Small intestine (tissue), 7 donors: ENCODE measurements at regions not wholly inside any gene's neighbourhood (a gene's known extent, or its start where the extent isn't known, plus 50 kb on each side); places are given as distances from the start of the nearest gene placed in this dataset.

Source experiments
- DNase-seq, 2 donors: peaks; one replicate each; pipeline versions ENCODE4 v3.0.0 to v3.0.0-alpha.2; 2013
- FAIRE-seq: peaks from 2 replicates; lab custom pipeline; 2012; peaks lifted over from hg19 to GRCh38; lab: Jason Lieb, UNC
- H3K27ac ChIP-seq, 3 donors: one replicate each; pipeline ENCODE4 v1.5.1; 2013; ENCODE audit warnings: low read length in 2 of 3, mild to moderate bottlenecking in 2 of 3, control low read depth in 1 of 3, inconsistent platforms in 1 of 3, low read depth in 1 of 3, moderate library complexity in 1 of 3
- H3K27me3 ChIP-seq, 3 donors: one replicate each; pipeline ENCODE4 v1.6.1; 2013; ENCODE audit warnings: low read length in 3 of 3, inconsistent platforms in 1 of 3; ENCODE audit not compliant: control insufficient read depth in 3 of 3, insufficient read depth in 3 of 3
- H3K36me3 ChIP-seq, 3 donors: one replicate each; pipeline ENCODE4 v1.6.1; 2013; ENCODE audit warnings: low read length in 3 of 3, inconsistent platforms in 1 of 3, low read depth in 1 of 3, mild to moderate bottlenecking in 1 of 3, moderate library complexity in 1 of 3; ENCODE audit not compliant: control insufficient read depth in 3 of 3, insufficient read depth in 2 of 3
- H3K4me1 ChIP-seq, 3 donors: one replicate each; pipeline ENCODE4 v1.6.1; 2013; ENCODE audit warnings: low read length in 2 of 3, inconsistent platforms in 1 of 3, low read depth in 1 of 3, mild to moderate bottlenecking in 1 of 3, moderate library complexity in 1 of 3; ENCODE audit not compliant: control insufficient read depth in 3 of 3, insufficient read depth in 2 of 3
- H3K4me3 ChIP-seq, 3 donors: one replicate each; pipeline ENCODE4 v1.5.1; 2013; ENCODE audit warnings: low read length in 3 of 3, control low read depth in 1 of 3, inconsistent platforms in 1 of 3, low read depth in 1 of 3, mild to moderate bottlenecking in 1 of 3, moderate library complexity in 1 of 3
- H3K9me3 ChIP-seq, 2 donors: one replicate each; pipeline ENCODE4 v1.6.1; 2013; ENCODE audit warnings: low read depth in 1 of 2, low read length in 1 of 2; ENCODE audit not compliant: control insufficient read depth in 2 of 2, insufficient read depth in 1 of 2
- WGBS, 3 donors: extraction: QIAGEN DNeasy Blood & Tissue Kit; methylation state at CpG; one replicate each; pipeline ENCODE4 v1.1.7; 2013; 5-methylcytosine and 5-hydroxymethylcytosine counted together
- donor health status: healthy with polysubstance abuse.
- donor health status: control.
- donor health status: control.
- donor health status: Bipolar disorder and iron deficiency.
- donor health status: healthy.

GRCh38 chr20:22490287-22491193, 93.8 kb downstream of the FOXA2 start:
- Histone ChIP-seq H3K9me3 (no peaks in the 10 kb centered on the region), H3K27ac (peak overlapping the region in 2 of 3 donors; percentile 75 to 91), H3K4me3 (no peak overlapping the region), H3K36me3 (no peaks in the 10 kb centered on the region), H3K27me3 (peaks cover 0 to 7% (median 0%) of the 10 kb centered on the region in 3 donors), H3K4me1 (peaks cover 0 to 17% (median 3%) of the 10 kb centered on the region in 3 donors)
- WGBS, 3 donors, result 10 to 49% (median 32%) methylated on average over 23 of the region's 23 CpGs
- FAIRE-seq (no peak), DNase-seq (peak; percentile 90 to 92)

GRCh38 chr20:22489626-22490286, 94.6 kb downstream of the FOXA2 start:
- peak overlapping the region in 2 of 3 donors; percentile 75 to 91 for H3K27ac ChIP-seq
- FAIRE-seq, result no peak
- H3K4me1 ChIP-seq, result peaks cover 0 to 17% (median 3%) of the 10 kb centered on the region in 3 donors
- WGBS, 3 donors, result 13 to 43% (median 32%) methylated on average over 11 of the region's 11 CpGs
- DNase-seq, result peak in 1 of 2 donors; percentile 21
- H3K36me3 ChIP-seq, result no peaks in the 10 kb centered on the region
- no peak overlapping the region for H3K4me3 ChIP-seq
- H3K9me3 ChIP-seq, result no peaks in the 10 kb centered on the region
- H3K27me3 ChIP-seq, result peaks cover 0 to 9% (median 0%) of the 10 kb centered on the region in 3 donors

GRCh38 chr20:22480336-22480735, 104.0 kb downstream of the FOXA2 start:
- no peaks in the 10 kb centered on the region for H3K36me3 ChIP-seq
- no peaks in the 10 kb centered on the region for H3K4me1 ChIP-seq
- WGBS, 3 donors, result 69 to 81% (median 76%) methylated on average over 4 of the region's 4 CpGs
- H3K27me3 ChIP-seq, result peaks cover 0 to 39% (median 0%) of the 10 kb centered on the region in 3 donors
- no peak overlapping the region for H3K27ac ChIP-seq
- H3K4me3 ChIP-seq, result no peak overlapping the region
- no peak for FAIRE-seq
- no peak for DNase-seq
- H3K9me3 ChIP-seq, result no peaks in the 10 kb centered on the region

GRCh38 chr20:22475662-22476061, 108.7 kb downstream of the FOXA2 start:
- Histone ChIP-seq H3K36me3 (no peaks in the 10 kb centered on the region), H3K27ac (no peak overlapping the region), H3K9me3 (no peaks in the 10 kb centered on the region), H3K4me1 (no peaks in the 10 kb centered on the region), H3K4me3 (no peak overlapping the region), H3K27me3 (peaks cover 0 to 19% (median 0%) of the 10 kb centered on the region in 3 donors)
- 54 to 83% (median 77%) methylated on average over 1 of the region's 1 CpG for WGBS, 3 donors
- no peak for FAIRE-seq
- DNase-seq, result no peak

- WGBS, 3 donors, result 68 to 82% (median 77%) methylated on average over 3 of the region's 3 CpGs
- Histone ChIP-seq H3K36me3 (no peaks in the 10 kb centered on the region), H3K27me3 (peaks cover 0 to 12% (median 0%) of the 10 kb centered on the region in 3 donors), H3K4me1 (no peaks in the 10 kb centered on the region), H3K27ac (no peak overlapping the region), H3K9me3 (no peaks in the 10 kb centered on the region), H3K4me3 (no peak overlapping the region)
- FAIRE-seq, result no peak
- DNase-seq, result no peak
These were observed 110.1 kb downstream of the FOXA2 start for GRCh38 chr20:22474224-22474623.

- Histone ChIP-seq H3K9me3 (no peaks in the 10 kb centered on the region), H3K27ac (no peak overlapping the region), H3K4me3 (no peak overlapping the region), H3K27me3 (peaks cover 0 to 12% (median 2%) of the 10 kb centered on the region in 3 donors), H3K36me3 (no peaks in the 10 kb centered on the region), H3K4me1 (no peaks in the 10 kb centered on the region)
- FAIRE-seq (no peak), DNase-seq (no peak)
- WGBS, 3 donors, result 85 to 87% (median 86%) methylated on average over 2 of the region's 2 CpGs
These were observed 111.1 kb downstream of the FOXA2 start for GRCh38 chr20:22473293-22473692.

GRCh38 chr20:22472447-22473100, 111.8 kb downstream of the FOXA2 start:
- Histone ChIP-seq H3K9me3 (no peaks in the 10 kb centered on the region), H3K4me3 (no peak overlapping the region), H3K27ac (no peak overlapping the region), H3K36me3 (no peaks in the 10 kb centered on the region), H3K4me1 (no peaks in the 10 kb centered on the region), H3K27me3 (peaks cover 0 to 12% (median 2%) of the 10 kb centered on the region in 3 donors)
- no peak for FAIRE-seq
- 84 to 95% (median 91%) methylated on average over 20 of the region's 20 CpGs for WGBS, 3 donors
- DNase-seq, result no peak
